Endothelial cell of umbilical vein (primary cell): ENCODE measurements at regions not wholly inside any gene's neighbourhood (a gene's known extent, or its start where the extent isn't known, plus 50 kb on each side); places are given as distances from the start of the nearest gene placed in this dataset.

ENCODE experiments used
- BruUV-seq: library from RNA; stranded (reverse); fragments of 400-500 nt; replicated peaks from 2 replicates; lab custom pipeline; 2021; lab: Mats Ljungman, UMichigan
- CTCF ChIA-PET: fragments of 300-600, 350-600 bp; sonication (Branson Sonifier 250); formaldehyde crosslinking; loops from one replicate; lab custom pipeline; 2021; ENCODE audit warnings: antibody characterized with exemption, inconsistent platforms; lab: Charles Lee
- POLR2A ChIA-PET: fragments of 300-600, 350-600 bp; sonication (Branson Sonifier 250); formaldehyde crosslinking; loops from one replicate; lab custom pipeline; 2021; ENCODE audit warnings: antibody characterized with exemption, inconsistent platforms; lab: Charles Lee
- DNase-seq: peaks from one replicate; pipeline ENCODE4 v3.0.0-alpha.2; 2011; ENCODE audit warnings: low read depth, low spot score
- FAIRE-seq: peaks from 2 replicates; lab custom pipeline; 2011; peaks lifted over from hg19 to GRCh38; lab: Jason Lieb, UNC
- H2AFZ ChIP-seq: 2 replicates; pipeline ENCODE4 v1.6.0; 2012; ENCODE audit warnings: low read depth, low read length, control low read depth, inconsistent platforms
- H3K27ac ChIP-seq: 2 replicates; pipeline ENCODE4 v1.5.1; 2011; ENCODE audit warnings: low read depth, mild to moderate bottlenecking, control low read depth, low read length, moderate library complexity; ENCODE audit not compliant: insufficient read depth
- H3K27me3 ChIP-seq, 2 experiments: 2 replicates each; pipeline versions ENCODE4 v1.6.0 to v1.6.1; 2011; ENCODE audit warnings: low read length in 2 of 2, mixed read lengths in 1 of 2; ENCODE audit not compliant: control insufficient read depth in 2 of 2, insufficient read depth in 2 of 2
- H3K36me3 ChIP-seq, 2 experiments: 2 replicates in 1 of 2; 3 replicates in 1 of 2; pipeline ENCODE4 v1.5.1; 2011; ENCODE audit warnings: low read length in 2 of 2, mild to moderate bottlenecking in 1 of 2, moderate library complexity in 1 of 2; ENCODE audit not compliant: control insufficient read depth in 2 of 2, insufficient read depth in 2 of 2; ENCODE audit errors: extremely low read depth in 1 of 2
- H3K4me1 ChIP-seq: 3 replicates; pipeline ENCODE4 v1.5.1; 2011; ENCODE audit warnings: mild to moderate bottlenecking, low read length; ENCODE audit not compliant: control insufficient read depth, insufficient read depth; ENCODE audit errors: extremely low read depth
- H3K4me2 ChIP-seq: 2 replicates; pipeline ENCODE4 v1.6.1; 2011; ENCODE audit warnings: low read length, control low read depth, mixed read lengths; ENCODE audit not compliant: insufficient read depth
- H3K4me3 ChIP-seq, 3 experiments: fragments of 200-600 bp in 1 of 3; sonication (generic), shearing (Covaris generic) in 1 of 3; replicated peaks in 1 of 3; 2 replicates each; pipeline ENCODE4 v1.5.1; 2011 to 2016; ENCODE audit warnings: control low read depth in 3 of 3, low read length in 3 of 3, mild to moderate bottlenecking in 2 of 3, inconsistent platforms in 1 of 3, low read depth in 1 of 3, moderate library complexity in 1 of 3; ENCODE audit not compliant: insufficient read depth in 1 of 3
- H3K79me2 ChIP-seq: 2 replicates; pipeline ENCODE4 v1.6.0; 2012; ENCODE audit warnings: low read length, inconsistent platforms; ENCODE audit not compliant: control insufficient read depth, insufficient read depth
- H3K9ac ChIP-seq: replicated peaks from 2 replicates; pipeline ENCODE3; 2011; ENCODE audit warnings: low read length, control low read depth; ENCODE audit not compliant: insufficient read depth; ENCODE audit errors: extremely low read depth
- H3K9me1 ChIP-seq: replicated peaks from 3 replicates; pipeline ENCODE4 v1.6.0; 2011; ENCODE audit warnings: mild to moderate bottlenecking, low read length; ENCODE audit not compliant: control insufficient read depth, insufficient read depth; ENCODE audit errors: extremely low read depth
- H3K9me3 ChIP-seq: replicated peaks from 2 replicates; pipeline ENCODE4 v1.5.1; 2012; ENCODE audit warnings: low read length, inconsistent platforms; ENCODE audit not compliant: control insufficient read depth, insufficient read depth
- H4K20me1 ChIP-seq: replicated peaks from 2 replicates; pipeline ENCODE3; 2011; ENCODE audit warnings: mild to moderate bottlenecking, low read length; ENCODE audit not compliant: control insufficient read depth, insufficient read depth; ENCODE audit errors: extremely low read depth
- EZH2 ChIP-seq: IDR thresholded peaks from 2 replicates; pipeline ENCODE4 v1.6.1; 2012; ENCODE audit warnings: borderline replicate concordance, low read depth, mild to moderate bottlenecking, moderate library complexity, low read length, inconsistent platforms; ENCODE audit not compliant: severe bottlenecking
- FOS ChIP-seq: IDR thresholded peaks from 2 replicates; pipeline ENCODE4 v1.6.1; 2011; ENCODE audit warnings: mild to moderate bottlenecking, low read length, moderate library complexity, borderline replicate concordance; ENCODE audit not compliant: insufficient read depth
- GATA2 ChIP-seq: IDR thresholded peaks from 2 replicates; pipeline ENCODE4 v1.7.0; 2011; ENCODE audit warnings: low read depth, mild to moderate bottlenecking, moderate library complexity, mixed read lengths, low read length; ENCODE audit not compliant: insufficient read length, insufficient read depth
- JUN ChIP-seq: IDR thresholded peaks from 2 replicates; pipeline ENCODE4 v1.6.1; 2011; ENCODE audit warnings: borderline replicate concordance, low read depth; ENCODE audit not compliant: insufficient read length, insufficient read depth
- MYC ChIP-seq: IDR thresholded peaks from one replicate; pipeline ENCODE4 v1.6.1; 2011; ENCODE audit warnings: mild to moderate bottlenecking, low read depth, low read length
- POLR2A ChIP-seq: IDR thresholded peaks from 2 replicates; pipeline ENCODE4 v1.6.1; 2012; ENCODE audit warnings: low read depth, mild to moderate bottlenecking, control low read depth, low read length
- POLR2AphosphoS5 ChIP-seq: IDR thresholded peaks from 2 replicates; pipeline ENCODE4 v1.6.1; 2012; ENCODE audit warnings: low read depth, mild to moderate bottlenecking, control low read depth, low read length, moderate library complexity; ENCODE audit not compliant: insufficient read depth
- dilution Hi-C: fragments of 300-500 bp; cut with MboI; formaldehyde crosslinking; loops from one replicate; pipeline ENCODE4 v1.15.0; 2019; ENCODE audit warnings: low sequenced_read_pairs; ENCODE audit not compliant: extremely low pct_ligation_motif_present
- intact Hi-C: fragments of 100-400 bp; cut with micrococcal nuclease; formaldehyde crosslinking; loops from one replicate; pipeline ENCODE4 v1.10.0; 2022
- TF ChIP-seq, protein P1 (sequence below), 2 donors: IDR thresholded peaks; 1 replicate in 1 of 2; 2 replicates in 1 of 2; pipeline ENCODE4 v1.5.1; 2011; ENCODE audit warnings: low read length in 2 of 2, mild to moderate bottlenecking in 2 of 2, moderate library complexity in 2 of 2, control low read depth in 1 of 2, inconsistent platforms in 1 of 2, low read depth in 1 of 2; ENCODE audit not compliant: insufficient read depth in 1 of 2; ENCODE audit errors: extremely low read depth in 1 of 2
- TF ChIP-seq, protein P2 (sequence below): IDR thresholded peaks from 2 replicates; pipeline ENCODE4 v1.6.1; 2011; ENCODE audit not compliant: insufficient read depth, insufficient read length

DNA sequence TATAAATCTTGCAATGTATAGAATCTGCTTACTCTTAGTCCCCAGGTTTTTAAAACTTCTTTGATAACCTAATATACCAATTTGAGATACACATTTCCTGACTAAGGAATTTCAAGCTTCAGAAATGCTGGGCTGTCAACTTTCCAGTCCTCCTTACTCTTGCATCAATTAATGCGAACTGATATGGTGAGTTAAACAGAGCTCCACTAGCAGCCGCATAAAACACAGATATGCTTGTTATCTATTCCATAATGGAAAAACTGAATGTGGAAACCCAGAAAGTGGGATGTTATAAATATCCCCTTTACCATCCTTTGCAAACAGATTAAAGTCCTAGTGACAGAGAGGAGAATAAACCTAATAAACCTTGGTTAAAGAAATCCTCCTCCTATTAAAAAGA is 1913.7 kb downstream of the STIM2 start:
- H3K9ac ChIP-seq, result no peak overlapping the region
- TF ChIP-seq, protein P1, sequence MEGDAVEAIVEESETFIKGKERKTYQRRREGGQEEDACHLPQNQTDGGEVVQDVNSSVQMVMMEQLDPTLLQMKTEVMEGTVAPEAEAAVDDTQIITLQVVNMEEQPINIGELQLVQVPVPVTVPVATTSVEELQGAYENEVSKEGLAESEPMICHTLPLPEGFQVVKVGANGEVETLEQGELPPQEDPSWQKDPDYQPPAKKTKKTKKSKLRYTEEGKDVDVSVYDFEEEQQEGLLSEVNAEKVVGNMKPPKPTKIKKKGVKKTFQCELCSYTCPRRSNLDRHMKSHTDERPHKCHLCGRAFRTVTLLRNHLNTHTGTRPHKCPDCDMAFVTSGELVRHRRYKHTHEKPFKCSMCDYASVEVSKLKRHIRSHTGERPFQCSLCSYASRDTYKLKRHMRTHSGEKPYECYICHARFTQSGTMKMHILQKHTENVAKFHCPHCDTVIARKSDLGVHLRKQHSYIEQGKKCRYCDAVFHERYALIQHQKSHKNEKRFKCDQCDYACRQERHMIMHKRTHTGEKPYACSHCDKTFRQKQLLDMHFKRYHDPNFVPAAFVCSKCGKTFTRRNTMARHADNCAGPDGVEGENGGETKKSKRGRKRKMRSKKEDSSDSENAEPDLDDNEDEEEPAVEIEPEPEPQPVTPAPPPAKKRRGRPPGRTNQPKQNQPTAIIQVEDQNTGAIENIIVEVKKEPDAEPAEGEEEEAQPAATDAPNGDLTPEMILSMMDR (IDR thresholded peaks at IDR 0.05; ENCODE audit: extremely low read depth in 1 of 2, insufficient read depth in 1 of 2, low read depth in 1 of 2, low read length in 2 of 2), result no peak
- TF ChIP-seq POLR2A (no peak), GATA2 (no peak)
- TF ChIP-seq, protein P2, sequence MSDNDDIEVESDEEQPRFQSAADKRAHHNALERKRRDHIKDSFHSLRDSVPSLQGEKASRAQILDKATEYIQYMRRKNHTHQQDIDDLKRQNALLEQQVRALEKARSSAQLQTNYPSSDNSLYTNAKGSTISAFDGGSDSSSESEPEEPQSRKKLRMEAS, result no peak
- H3K9me1 ChIP-seq, result no peaks in the 10 kb centered on the region
- no peaks in the 10 kb centered on the region for H3K4me1 ChIP-seq
- no peaks in the 10 kb centered on the region for H3K27me3 ChIP-seq
- dilution Hi-C loops (no loop called here), intact Hi-C loops (no loop called here)
- no peak overlapping the region for H3K4me2 ChIP-seq
- FAIRE-seq (no peak), DNase-seq (no peak)
- no peaks in the 10 kb centered on the region for H3K9me3 ChIP-seq
- ChIA-PET POLR2A (no interaction called here), CTCF (no interaction called here)
- H3K36me3 ChIP-seq, result no peaks in the 10 kb centered on the region
- BruUV-seq, result no TSS peak
- no peak overlapping the region for H2AFZ ChIP-seq
- H3K27ac ChIP-seq, result no peak overlapping the region
- no peaks in the 10 kb centered on the region for H3K79me2 ChIP-seq
- no peak overlapping the region for H3K4me3 ChIP-seq
- H4K20me1 ChIP-seq, result no peaks in the 10 kb centered on the region

DNA sequence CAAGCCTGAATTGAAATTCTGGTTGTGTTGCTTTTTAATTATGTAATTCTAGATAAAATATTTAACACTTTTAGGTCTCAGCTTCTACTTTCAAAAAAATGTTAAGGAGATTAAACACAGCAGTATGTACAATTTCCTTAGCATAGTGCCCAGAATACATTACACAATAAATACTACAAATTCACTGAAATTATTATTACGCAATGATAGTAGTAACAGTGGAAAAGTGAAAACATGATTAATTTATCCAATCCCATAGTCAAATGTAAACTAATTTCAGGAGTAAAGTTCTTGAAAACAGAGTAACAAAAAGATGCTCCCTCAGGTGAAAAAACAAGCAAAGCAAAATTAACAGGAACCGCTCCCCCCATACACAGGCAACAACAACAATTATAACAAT is 1915.4 kb downstream of the STIM2 start:
- H3K27me3 ChIP-seq, result no peaks in the 10 kb centered on the region
- intact Hi-C loops (no loop called here), dilution Hi-C loops (no loop called here)
- ChIA-PET CTCF (no interaction called here), POLR2A (no interaction called here)
- H3K4me3 ChIP-seq, result no peak overlapping the region
- H3K9ac ChIP-seq, result no peak overlapping the region
- no peaks in the 10 kb centered on the region for H3K36me3 ChIP-seq
- H3K9me1 ChIP-seq, result no peaks in the 10 kb centered on the region
- H3K79me2 ChIP-seq, result no peaks in the 10 kb centered on the region
- no peaks in the 10 kb centered on the region for H3K9me3 ChIP-seq
- H3K27ac ChIP-seq, result no peak overlapping the region
- no peak for DNase-seq
- no TSS peak for BruUV-seq
- no peak overlapping the region for H3K4me2 ChIP-seq
- H4K20me1 ChIP-seq, result no peaks in the 10 kb centered on the region
- no peak overlapping the region for H2AFZ ChIP-seq
- TF ChIP-seq POLR2AphosphoS5 (no peak), POLR2A (no peak), JUN (no peak), GATA2 (no peak), EZH2 (no peak), FOS (no peak), MYC (no peak)
- TF ChIP-seq, protein P2, result no peak
- TF ChIP-seq, protein P1 (IDR thresholded peaks at IDR 0.05; ENCODE audit: extremely low read depth in 1 of 2, insufficient read depth in 1 of 2, low read depth in 1 of 2, low read length in 2 of 2), result no peak
- no peaks in the 10 kb centered on the region for H3K4me1 ChIP-seq
- no peak for FAIRE-seq
